Right lobe of liver (tissue), 6 donors: ENCODE measurements at regions not wholly inside any gene's neighbourhood (a gene's known extent, or its start where the extent isn't known, plus 50 kb on each side); places are given as distances from the start of the nearest gene placed in this dataset.

ENCODE experiments used
- ATAC-seq, 4 donors: fragments of 200-7000 bp; cut with Tn5 transposase; one replicate each; pipeline ENCODE4 v1.9.1; 2020; ENCODE audit warnings: mild to moderate bottlenecking in 4 of 4, moderate library complexity in 4 of 4
- DNase-seq, 3 donors: peaks; one replicate each; pipeline ENCODE4 v3.0.0-alpha.2; 2020
- H3K27ac ChIP-seq, 3 donors: fragments of 200-600 bp; one replicate each; pipeline ENCODE4 v1.8.0; 2022
- H3K27me3 ChIP-seq, 2 donors: fragments of 200-600 bp; one replicate each; pipeline ENCODE4 v1.8.0; 2022
- H3K36me3 ChIP-seq, 4 donors: fragments of 200-600 bp; sonication (generic) in 1 of 4; one replicate each; pipeline versions ENCODE4 v1.5.1 to v1.8.0; 2017 to 2022; ENCODE audit warnings: control low read depth in 1 of 4
- H3K4me1 ChIP-seq, 4 donors: fragments of 200-600 bp; sonication (generic) in 1 of 4; one replicate each; pipeline versions ENCODE4 v1.5.1 to v1.8.0; 2017 to 2022; ENCODE audit warnings: control low read depth in 1 of 4
- H3K4me3 ChIP-seq, 3 donors: fragments of 200-600 bp; one replicate each; pipeline ENCODE4 v1.8.0; 2022
- H3K9me3 ChIP-seq, 4 donors: fragments of 200-600 bp; sonication (generic) in 1 of 4; one replicate each; pipeline versions ENCODE4 v1.5.1 to v1.8.0; 2017 to 2022; ENCODE audit warnings: control low read depth in 1 of 4
- CTCF ChIP-seq, 4 donors: fragments of 200-600 bp in 3 of 4; fragments of 450-650 bp in 1 of 4; IDR thresholded peaks; one replicate each; pipeline versions ENCODE4 v1.5.1 to v1.8.0; 2016 to 2022; ENCODE audit warnings: antibody characterized with exemption in 4 of 4, mild to moderate bottlenecking in 2 of 4
- POLR2A ChIP-seq: fragments of 450-650 bp; IDR thresholded peaks from one replicate; pipeline ENCODE4 v1.6.1; 2017; ENCODE audit warnings: antibody characterized with exemption, mild to moderate bottlenecking
- WGBS: methylation state at CpG from one replicate; pipeline ENCODE4 v1.1.6; 2018; ENCODE audit warnings: low coverage, low lambda C conversion rate; ENCODE audit not compliant: insufficient coverage; ENCODE audit errors: missing lambda C conversion rate; 5-methylcytosine and 5-hydroxymethylcytosine counted together
- intact Hi-C, 2 donors: fragments of 100-400 bp; cut with DNase I; formaldehyde crosslinking; loops; one replicate each; pipeline versions ENCODE4 v1.11.2 to v1.14.1; 2022
- donor health status: DM: no; HTN: yes; CAD: no.
- donor health status: DM: no; HTN: no; CAD: no.
- donor health status: DM: no; HTN: no; CAD: no.
- donor health status: DM: no; HTN: yes; CAD: no.
- donor health status: DM: no; HTN: yes; CAD: no.

GRCh38 chr12:42707312-42708226 lies 118.0 kb upstream of the PRICKLE1 start:
- DNase-seq (no peak), ATAC-seq (no peak)
- TF ChIP-seq CTCF (IDR thresholded peaks at IDR 0.05) (no peak), POLR2A (no peak)
- no peak overlapping the region for H3K27ac ChIP-seq
- no peaks in the 10 kb centered on the region for H3K9me3 ChIP-seq
- WGBS: 72% methylated on average over 5 of the region's 11 CpGs
- H3K36me3 ChIP-seq: no peaks in the 10 kb centered on the region
- no peak overlapping the region for H3K4me3 ChIP-seq
- no peaks in the 10 kb centered on the region for H3K4me1 ChIP-seq
- H3K27me3 ChIP-seq: no peaks in the 10 kb centered on the region
- intact Hi-C loops: no loop called here

GRCh38 chr12:42706321-42706720 lies 116.8 kb upstream of the PRICKLE1 start:
- H3K27me3 ChIP-seq: no peaks in the 10 kb centered on the region
- DNase-seq: no peak
- no peaks in the 10 kb centered on the region for H3K36me3 ChIP-seq
- WGBS: 58% methylated on average over 1 of the region's 1 CpG
- no peak overlapping the region for H3K4me3 ChIP-seq
- ATAC-seq: no peak
- no peaks in the 10 kb centered on the region for H3K9me3 ChIP-seq
- no peaks in the 10 kb centered on the region for H3K4me1 ChIP-seq
- H3K27ac ChIP-seq: no peak overlapping the region
- TF ChIP-seq POLR2A: no peak
- no peak for TF ChIP-seq CTCF (IDR thresholded peaks at IDR 0.05)
- intact Hi-C loops: no loop called here

- H3K9me3 ChIP-seq: no peaks in the 10 kb centered on the region
- intact Hi-C loops: no loop called here
- no peak overlapping the region for H3K27ac ChIP-seq
- no peaks in the 10 kb centered on the region for H3K4me1 ChIP-seq
- no peak overlapping the region for H3K4me3 ChIP-seq
- no peaks in the 10 kb centered on the region for H3K36me3 ChIP-seq
- ATAC-seq (peak in 1 of 4 donors; percentile 23), DNase-seq (no peak)
- no peaks in the 10 kb centered on the region for H3K27me3 ChIP-seq
- WGBS: 18% methylated on average over 4 of the region's 4 CpGs
- TF ChIP-seq CTCF (IDR thresholded peaks at IDR 0.05) (no peak), POLR2A (no peak)
These were observed 116.3 kb upstream of the PRICKLE1 start for GRCh38 chr12:42705863-42706262.

- intact Hi-C loops: no loop called here
- no peak overlapping the region for H3K4me3 ChIP-seq
- no peak overlapping the region for H3K27ac ChIP-seq
- no peak for TF ChIP-seq CTCF (IDR thresholded peaks at IDR 0.05)
- TF ChIP-seq POLR2A: no peak
- 17% methylated on average over 2 of the region's 2 CpGs for WGBS
- no peaks in the 10 kb centered on the region for H3K4me1 ChIP-seq
- DNase-seq (no peak), ATAC-seq (no peak)
- no peaks in the 10 kb centered on the region for H3K36me3 ChIP-seq
- no peaks in the 10 kb centered on the region for H3K9me3 ChIP-seq
- H3K27me3 ChIP-seq: no peaks in the 10 kb centered on the region
These were observed 115.4 kb upstream of the PRICKLE1 start for GRCh38 chr12:42704810-42705401.
